HG02970 (cell line): ENCODE measurements at regions not wholly inside any gene's neighbourhood (a gene's known extent, or its start where the extent isn't known, plus 50 kb on each side); places are given as distances from the start of the nearest gene placed in this dataset.
"Not testable (repeated sequence)": the region's sequence is repeated elsewhere in the genome, so short reads cannot be mapped to it uniquely, and the experiment has no call there.

Source experiments
- ATAC-seq: cut with Tn5 transposase; IDR thresholded peaks from one replicate; pipeline ENCODE4 v1.9.1; 2021; ENCODE audit warnings: mild to moderate bottlenecking, moderate library complexity, moderate number of reproducible peaks; ENCODE audit not compliant: unreplicated experiment, low FRiP score

- no peak for ATAC-seq
These were observed 133.6 kb upstream of the APCDD1 start for GRCh38 chr18:10320791-10321190.

DNA sequence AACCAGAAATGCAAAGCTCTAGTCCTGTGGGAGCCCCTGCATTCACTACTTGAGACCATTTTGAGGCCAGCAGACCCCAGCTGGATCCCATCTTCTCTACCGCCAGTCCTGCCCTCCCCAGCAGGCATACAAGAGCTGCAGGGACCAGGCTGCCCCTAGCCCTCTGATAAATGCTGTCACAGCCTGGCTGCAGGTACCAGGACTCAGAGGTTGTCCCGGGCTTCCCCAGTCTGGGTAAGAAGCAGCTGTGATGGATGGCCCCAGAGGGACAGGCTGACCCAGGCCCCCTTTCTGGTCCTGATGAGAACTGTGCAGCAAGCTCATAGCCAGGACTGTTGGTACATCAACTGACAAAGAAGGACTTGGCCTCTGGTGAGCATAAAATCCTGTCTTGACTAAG is 132.9 kb upstream of the APCDD1 start:
- no peak for ATAC-seq

DNA sequence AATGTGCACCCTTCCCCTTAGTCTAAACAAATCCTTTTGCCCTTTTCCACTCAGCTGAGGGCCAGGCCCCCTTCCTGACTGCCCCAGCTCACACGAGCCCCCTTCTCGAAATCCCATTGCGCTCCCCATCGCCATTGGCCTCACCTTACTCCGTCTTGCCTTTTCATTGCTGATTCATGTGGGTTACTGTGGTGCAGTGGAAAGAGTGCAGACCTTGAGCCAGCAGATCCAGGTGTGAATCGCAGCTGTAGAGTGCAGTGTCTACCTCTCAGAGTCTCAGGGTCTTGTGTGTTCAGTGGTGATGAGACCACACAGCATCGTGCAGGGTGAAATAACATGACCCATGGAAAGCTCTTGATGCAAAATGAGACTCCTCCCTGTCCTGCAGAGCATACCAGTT is 132.4 kb upstream of the APCDD1 start:
- no peak for ATAC-seq

DNA sequence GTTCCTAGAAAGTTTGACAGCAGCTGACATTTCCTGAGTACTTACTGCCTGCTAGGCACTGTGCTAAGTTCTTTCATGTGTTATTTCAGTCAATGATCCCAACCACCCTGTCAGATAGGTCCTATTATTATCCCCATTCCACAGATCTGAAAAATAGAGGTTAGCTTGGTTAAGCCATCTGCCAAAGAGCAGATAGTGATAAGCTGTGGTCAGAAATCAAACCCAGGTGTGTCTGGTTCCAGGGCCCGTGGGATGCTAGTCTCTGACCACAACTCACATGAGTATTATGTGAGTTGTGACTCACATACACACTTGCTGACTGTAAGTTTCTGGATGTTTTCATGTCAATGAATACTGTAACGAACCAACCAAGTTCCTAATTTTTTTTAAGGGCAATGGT is 132.0 kb upstream of the APCDD1 start:
- no peak for ATAC-seq

GRCh38 chr18:10329101-10329500 is 125.3 kb upstream of the APCDD1 start:
- no peak for ATAC-seq

- no peak for ATAC-seq
These were observed 124.0 kb upstream of the APCDD1 start for GRCh38 chr18:10330428-10330827.

DNA sequence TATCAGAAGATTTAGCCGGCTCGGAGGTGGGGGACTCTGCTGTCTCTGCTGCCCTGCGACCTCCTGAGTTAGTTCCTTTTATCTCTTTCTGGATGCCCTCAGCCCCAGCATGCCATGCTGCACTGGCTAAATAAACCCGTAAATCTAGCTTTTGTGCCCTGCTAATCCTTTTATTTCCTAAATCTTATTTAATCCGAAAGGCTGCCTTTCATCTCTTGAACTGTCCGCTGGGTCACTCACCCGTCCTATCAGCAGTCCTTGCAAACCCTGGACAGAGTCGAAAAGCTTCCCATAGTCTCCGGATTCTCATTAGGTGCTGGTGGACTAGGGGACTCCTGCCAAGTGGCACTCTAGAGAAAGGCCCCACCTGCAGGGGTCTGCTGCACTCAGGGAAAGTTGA is 122.0 kb upstream of the APCDD1 start:
- ATAC-seq, result no peak

DNA sequence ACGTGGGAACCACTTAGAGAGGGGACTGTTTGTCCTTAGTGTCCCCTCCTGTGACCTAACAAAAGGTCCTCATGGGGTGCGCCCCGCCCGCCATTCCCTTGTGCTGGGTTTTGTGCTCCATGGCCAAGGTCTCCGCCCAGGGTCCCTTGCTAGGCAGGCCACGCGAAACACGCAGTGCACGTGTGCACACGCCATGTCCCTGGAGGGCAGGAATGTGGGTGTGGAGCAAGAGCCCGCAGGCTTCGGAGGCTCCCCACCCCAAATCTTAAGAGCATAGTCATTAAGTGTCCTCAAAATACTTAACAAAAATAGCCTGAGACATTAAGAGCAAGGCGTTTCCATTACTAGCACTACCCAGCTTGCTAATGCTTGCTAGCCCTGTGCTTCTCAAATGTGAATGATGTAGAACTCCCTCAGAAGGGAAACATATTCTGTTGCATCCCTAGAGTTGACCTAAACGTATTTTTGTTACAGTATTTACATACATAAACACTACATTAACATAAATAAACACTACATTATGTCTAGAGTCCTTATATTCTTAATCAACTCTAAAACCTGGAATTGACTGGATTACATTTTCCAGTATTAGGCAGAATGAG is 117.6 kb upstream of the APCDD1 start:
- no peak for ATAC-seq

DNA sequence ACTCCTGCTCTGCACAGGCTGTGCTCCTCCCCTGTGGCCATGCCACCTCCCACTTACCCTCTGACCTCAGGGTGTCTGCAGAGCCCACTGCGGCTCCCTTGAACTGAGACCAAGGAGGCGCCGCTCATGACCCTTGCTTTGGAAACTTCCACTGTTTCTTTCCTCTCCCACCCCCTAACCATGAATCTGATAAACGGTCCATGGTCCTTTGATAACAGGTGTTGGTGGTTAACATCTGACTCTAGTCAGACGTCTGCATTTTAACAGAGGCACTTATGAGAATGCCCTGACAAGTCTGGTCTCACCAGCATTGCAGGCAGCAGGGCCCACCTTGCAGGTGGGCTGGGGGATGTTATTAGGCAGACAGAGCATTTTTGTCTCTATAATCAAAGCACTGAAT is 113.6 kb upstream of the APCDD1 start:
- no peak for ATAC-seq

GRCh38 chr18:10343778-10344177 is 110.7 kb upstream of the APCDD1 start:
- no peak for ATAC-seq

DNA sequence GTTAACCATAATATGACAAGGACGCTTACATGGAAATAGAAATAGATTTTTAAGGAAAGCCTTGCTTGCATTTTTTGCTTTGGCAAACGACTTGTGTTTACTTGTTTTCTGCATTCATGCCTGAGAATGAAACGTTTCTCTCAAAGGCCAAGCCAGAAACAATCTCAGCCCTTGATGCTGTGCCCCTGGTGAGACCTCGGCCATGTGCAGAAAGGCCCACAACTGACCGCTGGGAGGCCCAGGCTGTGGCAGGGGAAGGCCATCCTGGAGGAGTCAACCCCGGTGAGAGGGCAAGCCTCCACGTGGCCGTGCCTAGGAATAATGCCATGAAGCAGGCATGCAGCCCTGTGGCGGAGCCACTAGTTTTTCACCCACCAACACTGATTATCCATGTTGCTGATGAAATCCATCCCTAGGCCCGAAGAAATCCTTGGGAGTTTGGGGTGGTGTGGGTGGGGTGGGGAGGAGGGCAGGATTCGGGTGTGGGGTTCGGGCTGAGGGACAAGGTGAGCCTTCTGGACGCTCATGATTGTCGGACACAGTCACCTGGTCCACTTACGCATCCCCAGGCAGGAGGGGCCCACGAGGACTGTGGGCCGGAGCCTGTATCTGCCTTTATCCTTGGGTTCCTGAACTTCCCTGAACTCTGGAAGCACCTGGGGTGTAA is 107.6 kb upstream of the APCDD1 start:
- no peak for ATAC-seq

- ATAC-seq, result no peak
These were observed 104.9 kb upstream of the APCDD1 start for GRCh38 chr18:10349561-10349960.

DNA sequence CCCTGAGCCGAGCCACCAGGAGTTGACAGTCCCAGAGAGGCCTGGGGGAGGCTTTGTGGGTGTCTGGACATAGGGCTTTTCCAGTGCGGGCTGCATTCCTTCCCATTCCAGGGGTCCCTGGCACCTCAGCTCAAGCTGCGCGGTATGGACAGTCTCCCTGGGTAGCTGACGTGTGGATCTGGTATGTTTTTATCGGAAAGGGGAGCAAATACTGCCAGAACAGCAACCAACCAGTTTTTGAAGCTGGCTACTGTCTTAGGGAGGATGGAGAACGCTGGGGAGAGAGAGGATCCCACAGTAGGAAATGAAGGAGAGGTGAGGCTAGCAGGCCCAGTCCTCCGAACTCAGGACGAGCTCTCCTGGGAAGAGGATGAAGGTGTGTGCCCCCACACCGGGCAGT is 103.8 kb upstream of the APCDD1 start:
- ATAC-seq, result no peak

DNA sequence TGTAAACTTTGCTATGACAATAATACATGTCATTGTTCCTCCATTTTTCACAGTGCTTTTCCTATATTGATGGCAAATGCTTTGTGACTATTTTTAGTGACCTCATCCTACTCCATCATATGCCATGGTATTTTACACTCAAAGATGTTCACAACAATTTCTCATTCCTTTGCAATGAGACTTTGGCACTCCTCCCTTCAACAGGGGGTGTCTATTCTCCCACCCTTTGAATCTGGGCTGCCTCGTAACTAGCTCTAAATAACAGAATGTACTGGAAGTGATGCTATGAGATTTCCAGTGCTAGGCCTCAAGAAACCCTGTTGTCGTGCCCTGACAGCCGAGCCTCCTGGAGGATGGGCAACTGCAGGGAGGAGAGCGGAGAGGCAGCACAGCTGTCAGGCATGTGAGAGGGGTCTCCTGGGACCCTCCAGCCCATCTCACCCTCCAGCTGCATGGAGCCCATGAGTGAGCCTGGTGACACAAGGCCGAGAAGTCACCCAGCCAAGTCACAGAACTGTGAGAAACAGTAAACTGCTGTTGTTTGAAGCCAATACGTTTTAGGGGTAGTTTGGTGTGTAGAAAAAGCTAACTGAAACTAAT is 103.1 kb upstream of the APCDD1 start:
- ATAC-seq, result no peak

DNA sequence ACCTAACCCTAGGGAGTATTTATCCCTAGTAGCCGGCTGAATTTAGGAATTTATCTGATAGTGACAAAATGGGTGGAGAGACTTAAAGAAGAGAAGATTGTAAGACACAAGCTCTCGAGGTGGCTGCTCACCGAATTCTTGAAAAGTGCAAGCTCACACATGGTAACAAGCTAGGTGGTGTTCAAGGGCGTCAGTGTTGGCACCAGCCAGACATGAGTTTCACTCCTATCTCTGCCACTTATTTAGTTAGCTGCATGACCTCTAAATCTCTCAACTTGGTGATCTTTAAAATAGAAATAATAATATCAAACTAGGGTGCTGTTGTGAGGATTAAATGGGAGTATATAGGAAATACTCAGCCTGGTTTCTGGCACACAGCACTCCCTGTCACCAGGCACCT is 102.6 kb upstream of the APCDD1 start:
- no peak for ATAC-seq

DNA sequence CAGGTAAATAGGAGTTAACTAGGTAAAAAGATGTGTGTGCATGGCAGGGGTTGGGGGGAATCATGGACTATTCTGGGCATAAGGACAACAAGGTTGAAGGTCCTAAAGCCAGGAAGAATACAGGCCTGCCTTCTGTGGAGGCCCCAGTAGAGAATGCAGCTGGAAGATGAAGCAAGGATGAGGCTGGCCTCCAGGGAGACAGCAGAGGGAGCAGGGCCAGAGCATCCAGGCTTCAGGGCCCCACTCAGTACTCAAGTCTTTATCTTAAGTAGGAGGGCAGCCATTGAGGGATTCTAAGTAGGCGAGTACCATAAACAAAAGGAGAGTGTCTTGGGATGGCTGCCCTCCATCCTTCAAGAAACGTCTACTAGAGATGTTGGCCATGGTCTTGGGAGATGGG is 101.8 kb upstream of the APCDD1 start:
- ATAC-seq, result no peak

GRCh38 chr18:10353791-10354190 is 100.6 kb upstream of the APCDD1 start:
- ATAC-seq, result no peak

DNA sequence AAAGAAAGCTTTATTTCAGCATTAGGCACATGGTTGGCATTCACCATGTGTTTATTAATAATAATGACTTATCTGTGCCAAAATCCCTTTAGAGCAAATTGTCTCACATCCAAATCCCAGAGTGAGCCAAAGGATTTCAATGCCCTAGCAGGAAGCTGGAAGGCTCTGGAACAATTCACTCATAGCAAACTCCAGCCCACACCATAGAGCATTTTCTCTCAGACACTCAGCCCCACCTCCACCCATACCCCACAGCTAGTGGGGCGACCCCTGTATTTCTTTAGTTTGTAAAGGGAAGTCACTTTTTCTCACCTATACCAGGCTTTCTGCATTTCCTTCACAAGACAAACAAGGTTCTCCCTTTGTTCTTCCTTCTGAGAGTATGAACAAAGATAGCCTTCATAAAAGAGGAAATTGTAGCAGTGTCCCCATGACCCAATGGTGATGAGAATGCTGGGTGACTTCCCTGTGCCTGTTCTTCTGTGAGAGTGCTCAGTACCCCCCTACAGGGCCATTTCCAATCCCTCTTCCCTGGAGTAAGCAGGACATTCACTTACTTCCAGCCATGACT is 100.1 kb upstream of the APCDD1 start:
- no peak for ATAC-seq

GRCh38 chr18:10354890-10355289 is 99.5 kb upstream of the APCDD1 start:
- no peak for ATAC-seq

GRCh38 chr18:10356999-10357398 is 97.4 kb upstream of the APCDD1 start:
- not testable (repeated sequence) for ATAC-seq

DNA sequence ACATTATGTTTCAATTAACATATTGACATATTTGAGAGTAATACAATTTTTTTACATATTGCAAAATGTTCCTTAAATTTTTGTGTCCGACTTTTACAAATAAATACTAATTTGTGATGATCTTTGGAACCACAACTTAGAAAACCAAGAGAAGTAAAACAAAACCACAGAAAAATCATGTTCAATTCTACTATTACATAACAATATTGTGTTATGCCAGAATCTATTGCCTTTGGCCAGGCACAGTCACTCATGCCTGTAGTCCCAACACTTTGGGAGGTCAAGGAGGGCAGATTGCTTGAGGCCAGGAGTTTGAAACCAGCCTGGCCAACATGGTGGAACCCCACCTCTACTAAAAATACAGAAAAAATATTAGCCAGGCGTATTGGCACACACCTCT is 92.8 kb upstream of the APCDD1 start:
- ATAC-seq, result no peak

GRCh38 chr18:10365021-10365500 is 89.4 kb upstream of the APCDD1 start:
- ATAC-seq, result no peak
